ENCODE measurements at regions not wholly inside any gene's neighbourhood (a gene's known extent, or its start where the extent isn't known, plus 50 kb on each side); places are given as distances from the start of the nearest gene placed in this dataset.

GRCh38 chr2:183948861-183949260 lies 649.5 kb upstream of the ZNF804A start:
- ChIA-PET CTCF (no interaction called here), POLR2A (no interaction called here)
- TF ChIP-seq, protein P1, sequence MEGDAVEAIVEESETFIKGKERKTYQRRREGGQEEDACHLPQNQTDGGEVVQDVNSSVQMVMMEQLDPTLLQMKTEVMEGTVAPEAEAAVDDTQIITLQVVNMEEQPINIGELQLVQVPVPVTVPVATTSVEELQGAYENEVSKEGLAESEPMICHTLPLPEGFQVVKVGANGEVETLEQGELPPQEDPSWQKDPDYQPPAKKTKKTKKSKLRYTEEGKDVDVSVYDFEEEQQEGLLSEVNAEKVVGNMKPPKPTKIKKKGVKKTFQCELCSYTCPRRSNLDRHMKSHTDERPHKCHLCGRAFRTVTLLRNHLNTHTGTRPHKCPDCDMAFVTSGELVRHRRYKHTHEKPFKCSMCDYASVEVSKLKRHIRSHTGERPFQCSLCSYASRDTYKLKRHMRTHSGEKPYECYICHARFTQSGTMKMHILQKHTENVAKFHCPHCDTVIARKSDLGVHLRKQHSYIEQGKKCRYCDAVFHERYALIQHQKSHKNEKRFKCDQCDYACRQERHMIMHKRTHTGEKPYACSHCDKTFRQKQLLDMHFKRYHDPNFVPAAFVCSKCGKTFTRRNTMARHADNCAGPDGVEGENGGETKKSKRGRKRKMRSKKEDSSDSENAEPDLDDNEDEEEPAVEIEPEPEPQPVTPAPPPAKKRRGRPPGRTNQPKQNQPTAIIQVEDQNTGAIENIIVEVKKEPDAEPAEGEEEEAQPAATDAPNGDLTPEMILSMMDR (IDR thresholded peaks at IDR 0.05; ENCODE audit: low read depth, low read length): no peak
- DNase-seq (ENCODE audit: low read depth, low spot score): no peak
- Histone ChIP-seq H3K27ac (ENCODE audit: low read depth, low read length) (no peak overlapping the region), H3K4me3 (ENCODE audit: low read depth, low read length) (no peak overlapping the region), H3K27me3 (ENCODE audit: control insufficient read depth, insufficient read depth, low read length) (no peaks in the 10 kb centered on the region), H3K9me3 (ENCODE audit: control insufficient read depth, insufficient read depth, low read length) (peaks cover 2% of the 10 kb centered on the region; the same call in 1 of the 2 replicates)

DNA sequence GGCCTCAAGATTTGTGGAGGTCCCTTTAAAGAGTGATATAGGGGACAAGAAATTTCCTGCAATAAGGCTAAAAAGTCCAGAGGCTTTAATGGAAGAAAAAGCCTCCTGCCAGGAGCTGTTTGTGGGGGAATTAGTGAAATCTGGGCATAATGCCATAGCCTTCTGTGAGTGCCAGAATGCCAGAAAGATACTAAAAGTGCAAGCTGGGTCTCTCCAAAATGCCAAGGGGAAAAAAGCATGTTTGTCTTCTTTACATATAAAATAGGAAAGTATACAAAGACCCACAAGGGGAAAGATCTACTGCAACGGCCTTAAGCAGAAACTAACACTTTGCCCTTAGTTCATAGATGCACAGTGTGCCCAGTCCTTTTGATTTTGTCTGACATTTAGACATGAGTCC lies 647.7 kb upstream of the ZNF804A start:
- TF ChIP-seq, protein P1 (IDR thresholded peaks at IDR 0.05; ENCODE audit: low read depth, low read length): no peak
- Histone ChIP-seq H3K27ac (ENCODE audit: low read depth, low read length) (no peak overlapping the region), H3K9me3 (ENCODE audit: control insufficient read depth, insufficient read depth, low read length) (no peaks in the 10 kb centered on the region; the same call in 1 of the 2 replicates), H3K27me3 (ENCODE audit: control insufficient read depth, insufficient read depth, low read length) (no peaks in the 10 kb centered on the region), H3K4me3 (ENCODE audit: low read depth, low read length) (no peak overlapping the region)
- ChIA-PET POLR2A (no interaction called here), CTCF (no interaction called here)
- no peak for DNase-seq (ENCODE audit: low read depth, low spot score)

- TF ChIP-seq, protein P1 (IDR thresholded peaks at IDR 0.05; ENCODE audit: low read depth, low read length): no peak
- no peaks in the 10 kb centered on the region; the same call in 1 of the 2 replicates for H3K9me3 ChIP-seq (ENCODE audit: control insufficient read depth, insufficient read depth, low read length)
- H3K27ac ChIP-seq (ENCODE audit: low read depth, low read length): no peak overlapping the region
- DNase-seq (ENCODE audit: low read depth, low spot score): no peak
- no peaks in the 10 kb centered on the region for H3K27me3 ChIP-seq (ENCODE audit: control insufficient read depth, insufficient read depth, low read length)
- H3K4me3 ChIP-seq (ENCODE audit: low read depth, low read length): no peak overlapping the region
- ChIA-PET CTCF (no interaction called here), POLR2A (no interaction called here)
These were observed 646.7 kb upstream of the ZNF804A start for GRCh38 chr2:183951630-183952029.

GRCh38 chr2:183952741-183953140 lies 645.6 kb upstream of the ZNF804A start:
- Histone ChIP-seq H3K4me3 (ENCODE audit: low read depth, low read length) (no peak overlapping the region), H3K9me3 (ENCODE audit: control insufficient read depth, insufficient read depth, low read length) (no peaks in the 10 kb centered on the region; the same call in 1 of the 2 replicates), H3K27ac (ENCODE audit: low read depth, low read length) (no peak overlapping the region), H3K27me3 (ENCODE audit: control insufficient read depth, insufficient read depth, low read length) (no peaks in the 10 kb centered on the region)
- CTCF ChIA-PET: interaction anchor here (0.6 kb wide), 1 partner anchor 187 kb away, joined by 4 read pairs; no protein-coding TSS in a partner anchor
- no peak for DNase-seq (ENCODE audit: low read depth, low spot score)
- TF ChIP-seq, protein P1 (IDR thresholded peaks at IDR 0.05; ENCODE audit: low read depth, low read length): no peak
- POLR2A ChIA-PET: no interaction called here

DNA sequence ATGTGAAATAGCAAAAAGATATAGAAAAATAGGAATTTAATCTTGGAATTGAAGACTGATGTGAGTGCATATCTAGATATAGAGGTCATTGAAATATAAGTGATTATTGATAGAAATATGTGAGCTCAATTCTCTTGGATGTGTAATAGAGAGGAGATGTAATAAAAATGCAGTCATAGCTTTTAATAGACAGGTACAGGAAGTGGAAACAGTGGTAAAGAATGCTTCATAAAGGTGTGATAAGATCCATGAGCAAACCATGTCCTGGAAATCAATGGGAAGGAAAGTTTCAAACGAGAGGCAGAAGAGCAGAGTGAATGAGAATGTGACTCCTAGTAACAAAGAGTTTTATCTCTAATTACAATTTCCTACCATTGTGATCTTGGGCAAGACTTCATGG lies 634.7 kb upstream of the ZNF804A start:
- POLR2A ChIA-PET: no interaction called here
- DNase-seq (ENCODE audit: low read depth, low spot score): no peak
- H3K27me3 ChIP-seq (ENCODE audit: control insufficient read depth, insufficient read depth, low read length): no peaks in the 10 kb centered on the region
- H3K4me3 ChIP-seq (ENCODE audit: low read depth, low read length): no peak overlapping the region
- no peaks in the 10 kb centered on the region for H3K9me3 ChIP-seq (ENCODE audit: control insufficient read depth, insufficient read depth, low read length)
- CTCF ChIA-PET: no interaction called here
- no peak overlapping the region for H3K27ac ChIP-seq (ENCODE audit: low read depth, low read length)
- TF ChIP-seq, protein P1 (IDR thresholded peaks at IDR 0.05; ENCODE audit: low read depth, low read length): no peak
